Body of pancreas (tissue), 4 donors: ENCODE measurements at regions not wholly inside any gene's neighbourhood (a gene's known extent, or its start where the extent isn't known, plus 50 kb on each side); places are given as distances from the start of the nearest gene placed in this dataset.
A peak's percentile ranks its signal among the peaks of the same experiment; 100 is the strongest.

ENCODE experiments used
- CTCF ChIP-seq, 7 experiments: fragments of 450-650 bp in 4 of 7; fragments of 200-600 bp in 3 of 7; sonication (generic) in 3 of 7; IDR thresholded peaks; one replicate each; pipeline ENCODE4 v1.5.1; 2016 to 2019; ENCODE audit warnings: antibody characterized with exemption in 7 of 7
- POLR2A ChIP-seq, 3 donors: fragments of 450-650 bp; IDR thresholded peaks; one replicate each; pipeline ENCODE4 v1.6.1; 2016; ENCODE audit warnings: antibody characterized with exemption in 3 of 3, mild to moderate bottlenecking in 2 of 3

- TF ChIP-seq POLR2A (IDR thresholded peaks at IDR 0.05) (no peak), CTCF (IDR thresholded peaks at IDR 0.05) (peak in 3 of 7 experiments; percentile 6 to 19 (median 12))
Observed at GRCh38 chr5:84450617-84451414, 66.1 kb upstream of the EDIL3 start.
